K562 (cell line): ENCODE measurements at regions not wholly inside any gene's neighbourhood (a gene's known extent, or its start where the extent isn't known, plus 50 kb on each side); places are given as distances from the start of the nearest gene placed in this dataset.

Experiments
- ATAC-seq: fragments of 200-7000 bp; cut with Tn5 transposase; 3 replicates; pipeline ENCODE4 v1.9.1; 2020; ENCODE audit warnings: moderate library complexity
- BruUV-seq: library from RNA; stranded (reverse); fragments of 400-500 nt; replicated peaks from 2 replicates; lab custom pipeline; 2021; lab: Mats Ljungman, UMichigan
- CTCF ChIA-PET: fragments of 300-600 bp; formaldehyde crosslinking; extraction: SDS; loops from one replicate; lab custom pipeline; 2021; ENCODE audit warnings: low intra/inter-chr PET ratio; lab: Yijun Ruan, JAX
- POLR2A ChIA-PET: fragments of 300-600, 350-650 bp; sonication (Branson Sonifier 250); formaldehyde crosslinking; extraction: SDS; loops from one replicate; lab custom pipeline; 2021; ENCODE audit warnings: antibody characterized with exemption, inconsistent platforms; lab: Yijun Ruan, JAX
- DNase-seq, 4 experiments: peaks; one replicate each; pipeline versions ENCODE4 v3.0.0 to v3.0.0-alpha.2; 2011 to 2018; ENCODE audit warnings: low spot score in 3 of 4, mixed read lengths in 3 of 4; ENCODE audit errors: extremely low read depth in 1 of 4
- FAIRE-seq: peaks from 2 replicates; lab custom pipeline; 2011; peaks lifted over from hg19 to GRCh38; lab: Jason Lieb, UNC
- H2AFZ ChIP-seq: 2 replicates; pipeline ENCODE4 v1.6.0; 2011; ENCODE audit warnings: low read depth, low read length, control low read depth, inconsistent platforms
- H3K27ac ChIP-seq: fragments of 200-600 bp; 3 replicates; pipeline ENCODE4 v1.8.0; 2011; ENCODE audit warnings: low read depth, mild to moderate bottlenecking, control low read depth, inconsistent platforms, low read length, moderate library complexity, mixed read lengths; ENCODE audit errors: extremely low read depth
- H3K27me3 ChIP-seq, 2 experiments: fragments of 300-600 bp in 1 of 2; 2 replicates in 1 of 2; 3 replicates in 1 of 2; pipeline versions ENCODE4 v1.6.0 to v1.8.0; 2011; ENCODE audit warnings: inconsistent platforms in 2 of 2, low read length in 2 of 2, mild to moderate bottlenecking in 1 of 2, mixed read lengths in 1 of 2, moderate library complexity in 1 of 2; ENCODE audit not compliant: control insufficient read depth in 2 of 2, insufficient read depth in 2 of 2
- H3K36me3 ChIP-seq: fragments of 300-600 bp; 3 replicates; pipeline ENCODE4 v1.8.0; 2011; ENCODE audit warnings: mild to moderate bottlenecking, low read length, inconsistent platforms; ENCODE audit not compliant: control insufficient read depth, insufficient read depth
- H3K4me1 ChIP-seq, 2 experiments: fragments of 200-600 bp in 1 of 2; replicated peaks in 1 of 2; 2 replicates in 1 of 2; 3 replicates in 1 of 2; pipeline versions ENCODE4 v1.5.1 to v1.8.0; 2011; ENCODE audit warnings: inconsistent platforms in 2 of 2, low read length in 2 of 2, mild to moderate bottlenecking in 1 of 2, mixed read lengths in 1 of 2, moderate library complexity in 1 of 2; ENCODE audit not compliant: control insufficient read depth in 2 of 2, insufficient read depth in 2 of 2
- H3K4me2 ChIP-seq: 2 replicates; pipeline ENCODE4 v1.6.1; 2011; ENCODE audit warnings: low read length, control low read depth, inconsistent platforms, mixed read lengths; ENCODE audit not compliant: insufficient read depth
- H3K4me3 ChIP-seq: fragments of 200-600 bp; sonication (generic), shearing (Covaris generic); 2 replicates; pipeline ENCODE4 v1.5.1; 2016; ENCODE audit warnings: control low read depth, inconsistent platforms
- H3K79me2 ChIP-seq: fragments of 200-600 bp; 3 replicates; pipeline ENCODE4 v1.8.0; 2011; ENCODE audit warnings: low read length, inconsistent platforms; ENCODE audit not compliant: control insufficient read depth, insufficient read depth
- H3K9ac ChIP-seq, 2 experiments: 2 replicates each; pipeline versions ENCODE4 v1.6.0 to v1.6.1; 2011; ENCODE audit warnings: low read depth in 2 of 2, low read length in 2 of 2, control low read depth in 1 of 2, inconsistent platforms in 1 of 2, mild to moderate bottlenecking in 1 of 2, mixed read lengths in 1 of 2; ENCODE audit not compliant: insufficient read depth in 1 of 2
- H3K9me1 ChIP-seq: one replicate; pipeline ENCODE4 v1.6.0; 2011; ENCODE audit warnings: inconsistent platforms, mild to moderate bottlenecking, low read length, moderate library complexity; ENCODE audit not compliant: control insufficient read depth, insufficient read depth
- H3K9me3 ChIP-seq: replicated peaks from 2 replicates; pipeline ENCODE4 v1.5.1; 2011; ENCODE audit warnings: low read depth, low read length, inconsistent platforms; ENCODE audit not compliant: control insufficient read depth, insufficient read depth
- H4K20me1 ChIP-seq: replicated peaks from 2 replicates; pipeline ENCODE4 v1.6.1; 2011; ENCODE audit warnings: low read length, inconsistent platforms, mixed read lengths; ENCODE audit not compliant: control insufficient read depth, insufficient read depth
- ELF4 ChIP-seq: fragments of 450-650 bp; formaldehyde crosslinking; IDR thresholded peaks from 2 replicates; pipeline ENCODE4 v1.4.0; 2022; ENCODE audit warnings: missing genetic modification characterization
- ERF ChIP-seq: fragments of 450-650 bp; formaldehyde crosslinking; IDR thresholded peaks from 2 replicates; pipeline ENCODE4 v1.4.0; 2020; ENCODE audit warnings: mild to moderate bottlenecking, mixed read lengths
- ETS2 ChIP-seq: IDR thresholded peaks from 2 replicates; pipeline ENCODE4 v1.6.1; 2016; ENCODE audit warnings: borderline replicate concordance, missing genetic modification characterization, mild to moderate bottlenecking, moderate library complexity, missing compliant biosample characterization; ENCODE audit not compliant: poor library complexity, severe bottlenecking
- HEY1 ChIP-seq: fragments of 250-450 bp; sonication (Bioruptor Pico); IDR thresholded peaks from 2 replicates; pipeline ENCODE4 v1.5.0; 2020; ENCODE audit warnings: mild to moderate bottlenecking, moderate library complexity, borderline replicate concordance
- MBD2 ChIP-seq: sonication (generic); IDR thresholded peaks from 2 replicates; pipeline ENCODE4 v1.6.1; 2016; ENCODE audit warnings: low read depth, borderline replicate concordance
- WGBS: fragments of 100-300 bp; shearing (Covaris generic); methylation state at CpG from one replicate; pipeline ENCODE4 v1.1.6; 2016; ENCODE audit warnings: low coverage, mixed read lengths; ENCODE audit not compliant: insufficient coverage; ENCODE audit errors: missing lambda C conversion rate; 5-methylcytosine and 5-hydroxymethylcytosine counted together
- in situ Hi-C: fragments of 300-500 bp; cut with MboI; formaldehyde crosslinking; loops from 4 replicates; pipeline ENCODE4 v1.15.0; 2018; ENCODE audit warnings: inconsistent platforms, mixed read lengths
- intact Hi-C: fragments of 100-400 bp; cut with micrococcal nuclease; formaldehyde crosslinking; loops from 2 replicates; pipeline ENCODE4 v1.14.2; 2022
- TF ChIP-seq, protein P1 (sequence below), 2 experiments: fragments of 450-650 bp; IDR thresholded peaks; 2 replicates each; pipeline ENCODE4 v1.6.1; 2016
- TF ChIP-seq, protein P2 (sequence below): fragments of 250-450 bp; sonication (Bioruptor Pico); IDR thresholded peaks from 2 replicates; pipeline ENCODE4 v1.5.0; 2020; ENCODE audit warnings: mild to moderate bottlenecking

DNA sequence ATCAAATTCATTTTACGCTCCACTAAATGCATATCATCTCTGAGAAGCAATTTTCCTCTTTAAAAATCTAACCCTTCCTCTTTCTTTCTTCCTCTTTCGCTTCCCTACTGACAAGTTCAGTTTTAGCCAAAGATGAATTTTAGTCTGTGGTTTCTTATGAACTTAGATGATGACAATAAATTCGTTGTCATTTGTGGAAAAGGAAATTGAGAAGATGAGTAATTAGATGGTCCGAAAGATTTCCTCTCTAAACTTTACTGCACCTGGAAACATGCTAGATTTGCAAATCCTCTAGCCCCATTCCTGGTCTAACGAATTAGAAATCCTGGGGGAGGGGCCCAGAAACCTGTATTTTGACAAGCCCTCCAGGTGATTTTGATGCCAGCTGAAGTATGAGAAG is 855.4 kb upstream of the CHORDC1 start (continued):
- TF ChIP-seq, protein P1, sequence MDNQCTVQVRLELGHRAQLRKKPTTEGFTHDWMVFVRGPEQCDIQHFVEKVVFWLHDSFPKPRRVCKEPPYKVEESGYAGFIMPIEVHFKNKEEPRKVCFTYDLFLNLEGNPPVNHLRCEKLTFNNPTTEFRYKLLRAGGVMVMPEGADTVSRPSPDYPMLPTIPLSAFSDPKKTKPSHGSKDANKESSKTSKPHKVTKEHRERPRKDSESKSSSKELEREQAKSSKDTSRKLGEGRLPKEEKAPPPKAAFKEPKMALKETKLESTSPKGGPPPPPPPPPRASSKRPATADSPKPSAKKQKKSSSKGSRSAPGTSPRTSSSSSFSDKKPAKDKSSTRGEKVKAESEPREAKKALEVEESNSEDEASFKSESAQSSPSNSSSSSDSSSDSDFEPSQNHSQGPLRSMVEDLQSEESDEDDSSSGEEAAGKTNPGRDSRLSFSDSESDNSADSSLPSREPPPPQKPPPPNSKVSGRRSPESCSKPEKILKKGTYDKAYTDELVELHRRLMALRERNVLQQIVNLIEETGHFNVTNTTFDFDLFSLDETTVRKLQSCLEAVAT (IDR thresholded peaks at IDR 0.05) = no peak

DNA sequence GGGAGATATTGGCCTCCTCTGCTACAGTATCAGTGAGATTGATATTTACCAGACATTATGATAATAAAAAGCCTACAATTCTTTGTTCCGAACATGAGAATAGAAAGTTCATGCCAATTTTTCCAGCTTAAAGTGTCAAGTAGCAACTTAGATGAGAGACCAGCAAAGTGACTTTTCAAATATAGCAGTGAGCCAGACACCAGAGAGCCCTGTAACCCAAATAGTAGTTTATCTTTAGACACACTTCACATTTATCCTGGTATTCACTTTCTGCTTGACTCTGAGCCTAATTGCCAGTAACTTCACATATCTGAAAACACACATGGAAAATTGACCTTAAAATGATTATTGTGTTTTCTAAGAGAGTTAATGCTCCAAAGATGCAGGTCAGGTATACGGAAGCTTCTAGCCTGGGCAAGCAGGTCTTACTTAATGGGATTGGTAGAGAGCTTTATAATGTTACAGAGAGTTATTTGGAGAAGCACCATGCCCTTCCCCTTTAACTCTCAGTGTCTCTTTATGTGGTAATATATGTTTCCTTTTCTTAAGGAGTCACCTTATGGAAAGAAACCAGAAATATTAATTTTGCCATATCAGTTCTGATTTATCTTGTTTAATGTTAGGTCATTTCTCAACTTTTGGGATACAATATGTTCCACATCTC is 852.3 kb upstream of the CHORDC1 start:
- CTCF ChIA-PET = no interaction called here
- no peaks in the 10 kb centered on the region for H3K4me1 ChIP-seq
- no peak overlapping the region for H3K9ac ChIP-seq
- no TSS peak for BruUV-seq
- no peaks in the 10 kb centered on the region; the same call in 1 of the 2 replicates for H3K9me3 ChIP-seq
- FAIRE-seq = no peak
- intact Hi-C loops = no loop called here
- in situ Hi-C loops = no loop called here
- no peaks in the 10 kb centered on the region for H3K36me3 ChIP-seq
- H3K9me1 ChIP-seq = no peaks in the 10 kb centered on the region
- H3K27me3 ChIP-seq = no peaks in the 10 kb centered on the region
- no peak overlapping the region for H3K4me3 ChIP-seq
- 0% methylated on average over 2 of the region's 2 CpGs for WGBS
- ATAC-seq = no peak
- DNase-seq = no peak
- no peaks in the 10 kb centered on the region for H3K79me2 ChIP-seq
- no peak overlapping the region for H2AFZ ChIP-seq
- POLR2A ChIA-PET = no interaction called here
- no peak overlapping the region for H3K27ac ChIP-seq
- H4K20me1 ChIP-seq = no peaks in the 10 kb centered on the region
- TF ChIP-seq, protein P2, sequence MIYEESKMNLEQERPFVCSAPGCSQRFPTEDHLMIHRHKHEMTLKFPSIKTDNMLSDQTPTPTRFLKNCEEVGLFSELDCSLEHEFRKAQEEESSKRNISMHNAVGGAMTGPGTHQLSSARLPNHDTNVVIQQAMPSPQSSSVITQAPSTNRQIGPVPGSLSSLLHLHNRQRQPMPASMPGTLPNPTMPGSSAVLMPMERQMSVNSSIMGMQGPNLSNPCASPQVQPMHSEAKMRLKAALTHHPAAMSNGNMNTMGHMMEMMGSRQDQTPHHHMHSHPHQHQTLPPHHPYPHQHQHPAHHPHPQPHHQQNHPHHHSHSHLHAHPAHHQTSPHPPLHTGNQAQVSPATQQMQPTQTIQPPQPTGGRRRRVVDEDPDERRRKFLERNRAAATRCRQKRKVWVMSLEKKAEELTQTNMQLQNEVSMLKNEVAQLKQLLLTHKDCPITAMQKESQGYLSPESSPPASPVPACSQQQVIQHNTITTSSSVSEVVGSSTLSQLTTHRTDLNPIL = no peak
- no peak for TF ChIP-seq ERF (CRISPR knock-in tag)
- TF ChIP-seq MBD2 = no peak
- TF ChIP-seq ETS2 (tag) = no peak
- TF ChIP-seq ELF4 (CRISPR knock-in tag) = no peak
- no peak for TF ChIP-seq HEY1 (CRISPR knock-in tag)
- H3K4me2 ChIP-seq = no peak overlapping the region
